ENCODE measurements at regions not wholly inside any gene's neighbourhood (a gene's known extent, or its start where the extent isn't known, plus 50 kb on each side); places are given as distances from the start of the nearest gene placed in this dataset.

- no peak for DNase-seq (ENCODE audit: low read depth)
Measured at GRCh38 chr3:69568951-69569350, 170.3 kb upstream of the MITF start.

GRCh38 chr3:69568458-69568857 is 170.8 kb upstream of the MITF start:
- DNase-seq (ENCODE audit: low read depth) = no peak

GRCh38 chr3:69567710-69568052 is 171.6 kb upstream of the MITF start:
- no peak for DNase-seq (ENCODE audit: low read depth)

GRCh38 chr3:69567023-69567709 is 172.1 kb upstream of the MITF start:
- DNase-seq (ENCODE audit: low read depth) = no peak

GRCh38 chr3:69566275-69566674 is 173.0 kb upstream of the MITF start:
- no peak for DNase-seq (ENCODE audit: low read depth)

- no peak for DNase-seq (ENCODE audit: low read depth)
Measured at GRCh38 chr3:69565316-69565715, 173.9 kb upstream of the MITF start.

- DNase-seq (ENCODE audit: low read depth) = no peak
Measured at GRCh38 chr3:69563981-69564380, 175.3 kb upstream of the MITF start.

GRCh38 chr3:69563151-69563550 is 176.1 kb upstream of the MITF start:
- DNase-seq (ENCODE audit: low read depth) = no peak

GRCh38 chr3:69562020-69562419 is 176.1 kb upstream of the FRMD4B start:
- no peak for DNase-seq (ENCODE audit: low read depth)

- no peak for DNase-seq (ENCODE audit: low read depth)
Measured at GRCh38 chr3:69560818-69561217, 174.9 kb upstream of the FRMD4B start.

GRCh38 chr3:69560116-69560515 is 174.2 kb upstream of the FRMD4B start:
- no peak for DNase-seq (ENCODE audit: low read depth)

- no peak for DNase-seq (ENCODE audit: low read depth)
Measured at GRCh38 chr3:69558912-69559311, 173.0 kb upstream of the FRMD4B start.

GRCh38 chr3:69554576-69554975 is 168.7 kb upstream of the FRMD4B start:
- no peak for DNase-seq (ENCODE audit: low read depth)

- DNase-seq (ENCODE audit: low read depth) = no peak
Measured at GRCh38 chr3:69553888-69554287, 168.0 kb upstream of the FRMD4B start.

GRCh38 chr3:69547461-69547880 is 161.6 kb upstream of the FRMD4B start:
- no peak for DNase-seq (ENCODE audit: low read depth)

- no peak for DNase-seq (ENCODE audit: low read depth)
Measured at GRCh38 chr3:69542805-69543429, 157.0 kb upstream of the FRMD4B start.

GRCh38 chr3:69542089-69542804 is 156.4 kb upstream of the FRMD4B start:
- no peak for DNase-seq (ENCODE audit: low read depth)

GRCh38 chr3:69541711-69542088 is 155.8 kb upstream of the FRMD4B start:
- no peak for DNase-seq (ENCODE audit: low read depth)

GRCh38 chr3:69540706-69541581 is 155.1 kb upstream of the FRMD4B start:
- DNase-seq (ENCODE audit: low read depth) = no peak

GRCh38 chr3:69539134-69539533 is 153.2 kb upstream of the FRMD4B start:
- DNase-seq (ENCODE audit: low read depth) = no peak

GRCh38 chr3:69538281-69538680 is 152.4 kb upstream of the FRMD4B start:
- DNase-seq (ENCODE audit: low read depth) = no peak
